HEK293 (cell line): ENCODE measurements at regions not wholly inside any gene's neighbourhood (a gene's known extent, or its start where the extent isn't known, plus 50 kb on each side); places are given as distances from the start of the nearest gene placed in this dataset.
"Not testable (repeated sequence)": the region's sequence is repeated elsewhere in the genome, so short reads cannot be mapped to it uniquely, and the experiment has no call there.

Source experiments
- CTCF ChIA-PET: fragments of 350-600 bp; formaldehyde crosslinking; extraction: SDS; loops from one replicate; lab custom pipeline; 2021; ENCODE audit warnings: antibody characterized with exemption; lab: Yijun Ruan, JAX
- POLR2A ChIA-PET: fragments of 300-600 bp; formaldehyde crosslinking; extraction: SDS; loops from one replicate; lab custom pipeline; 2020; ENCODE audit warnings: antibody characterized with exemption, inconsistent platforms; lab: Yijun Ruan, JAX
- H3K27ac ChIP-seq: fragments of 200-500 bp; sonication (Bioruptor generic); 2 replicates; pipeline ENCODE4 v1.5.1; 2014; ENCODE audit warnings: low read depth, low read length, control low read depth, inconsistent platforms; ENCODE audit errors: extremely low read depth
- H3K36me3 ChIP-seq, 2 experiments: fragments of 200-500 bp in 1 of 2; sonication (Bioruptor generic) in 1 of 2; 1 replicate in 1 of 2; 2 replicates in 1 of 2; pipeline ENCODE4 v1.5.1; 2014 to 2017; ENCODE audit warnings: inconsistent platforms in 2 of 2, low read length in 2 of 2; ENCODE audit not compliant: control insufficient read depth in 2 of 2, insufficient read depth in 1 of 2
- H3K4me1 ChIP-seq: fragments of 200-500 bp; sonication (Bioruptor generic); 2 replicates; pipeline ENCODE4 v1.5.1; 2014; ENCODE audit warnings: mild to moderate bottlenecking, low read length, inconsistent platforms; ENCODE audit not compliant: control insufficient read depth, insufficient read depth
- H3K4me3 ChIP-seq: 2 replicates; pipeline ENCODE4 v1.5.1; 2011; ENCODE audit warnings: low read depth, mild to moderate bottlenecking, control low read depth, low read length, moderate library complexity
- H3K9me3 ChIP-seq: fragments of 200-500 bp; sonication (Bioruptor generic); 2 replicates; pipeline ENCODE4 v1.5.1; 2014; ENCODE audit warnings: low read depth, low read length, inconsistent platforms; ENCODE audit not compliant: control insufficient read depth, insufficient read depth
- GFI1B ChIP-seq: fragments of 450-650 bp; formaldehyde crosslinking; IDR thresholded peaks from 2 replicates; pipeline ENCODE4 v1.5.1; 2016; ENCODE audit warnings: missing biosample characterization, missing genetic modification characterization
- HIC1 ChIP-seq: fragments of 450-650 bp; formaldehyde crosslinking; IDR thresholded peaks from 2 replicates; pipeline ENCODE4 v1.5.1; 2016; ENCODE audit warnings: missing biosample characterization, missing genetic modification characterization
- ZBTB17 ChIP-seq: fragments of 450-650 bp; formaldehyde crosslinking; IDR thresholded peaks from 2 replicates; pipeline ENCODE4 v1.5.1; 2016; ENCODE audit warnings: missing biosample characterization, missing genetic modification characterization
- ZNF114 ChIP-seq: fragments of 450-650 bp; formaldehyde crosslinking; IDR thresholded peaks from 2 replicates; pipeline ENCODE4 v1.5.0; 2017; ENCODE audit warnings: missing biosample characterization, missing genetic modification characterization
- ZNF24 ChIP-seq: fragments of 450-650 bp; formaldehyde crosslinking; IDR thresholded peaks from 2 replicates; pipeline ENCODE4 v1.5.1; 2016; ENCODE audit warnings: missing biosample characterization, missing genetic modification characterization
- ZNF341 ChIP-seq: fragments of 450-650 bp; formaldehyde crosslinking; IDR thresholded peaks from 2 replicates; pipeline ENCODE4; 2016; ENCODE audit warnings: low read depth, missing biosample characterization, missing genetic modification characterization
- ZNF488 ChIP-seq: fragments of 450-650 bp; formaldehyde crosslinking; IDR thresholded peaks from 2 replicates; pipeline ENCODE4 v1.5.1; 2016; ENCODE audit warnings: missing biosample characterization, missing genetic modification characterization
- ZNF529 ChIP-seq: fragments of 450-650 bp; formaldehyde crosslinking; IDR thresholded peaks from 2 replicates; pipeline ENCODE4 v1.5.1; 2017; ENCODE audit warnings: missing genetic modification characterization, missing biosample characterization; ENCODE audit not compliant: insufficient replicate concordance
- ZNF544 ChIP-seq: fragments of 450-650 bp; formaldehyde crosslinking; IDR thresholded peaks from 2 replicates; pipeline ENCODE4 v1.5.0; 2017; ENCODE audit warnings: missing biosample characterization, missing genetic modification characterization
- ZNF560 ChIP-seq: fragments of 450-650 bp; formaldehyde crosslinking; IDR thresholded peaks from 2 replicates; pipeline ENCODE4 v1.5.1; 2017; ENCODE audit warnings: missing biosample characterization, missing genetic modification characterization, borderline replicate concordance
- ZNF561 ChIP-seq: fragments of 450-650 bp; IDR thresholded peaks from 2 replicates; pipeline ENCODE4 v1.5.1; 2018; ENCODE audit warnings: missing biosample characterization, missing genetic modification characterization, borderline replicate concordance
- ZNF664 ChIP-seq: fragments of 450-650 bp; formaldehyde crosslinking; IDR thresholded peaks from 2 replicates; pipeline ENCODE4 v1.5.1; 2016; ENCODE audit warnings: missing biosample characterization, missing genetic modification characterization
- ZNF677 ChIP-seq: fragments of 450-650 bp; IDR thresholded peaks from 2 replicates; pipeline ENCODE4 v1.5.0; 2018; ENCODE audit warnings: missing biosample characterization, mild to moderate bottlenecking, missing genetic modification characterization, moderate library complexity
- ZNF791 ChIP-seq: fragments of 450-650 bp; formaldehyde crosslinking; IDR thresholded peaks from 2 replicates; pipeline ENCODE4 v1.5.1; 2016; ENCODE audit warnings: missing biosample characterization, missing genetic modification characterization
- ZSCAN30 ChIP-seq: fragments of 450-650 bp; IDR thresholded peaks from 2 replicates; pipeline ENCODE4 v1.5.1; 2018; ENCODE audit warnings: missing biosample characterization, mild to moderate bottlenecking, missing genetic modification characterization, moderate library complexity

GRCh38 chr1:70745199-70745598 lies 302.4 kb downstream of the PTGER3 start:
- no peak for TF ChIP-seq ZNF544 (tag by site-specific recombination)
- TF ChIP-seq ZNF677 (tag by site-specific recombination) = no peak
- TF ChIP-seq HIC1 (tag by site-specific recombination) = no peak
- TF ChIP-seq ZNF529 (tag by site-specific recombination) = no peak
- TF ChIP-seq ZNF341 (tag by site-specific recombination) = no peak
- TF ChIP-seq ZNF488 = no peak
- no peak for TF ChIP-seq ZBTB17
- TF ChIP-seq ZNF791 (tag by site-specific recombination) = no peak
- no peak for TF ChIP-seq GFI1B (tag by site-specific recombination)
- TF ChIP-seq ZNF114 = no peak
- no peak for TF ChIP-seq ZSCAN30
- TF ChIP-seq ZNF24 (tag by site-specific recombination) = no peak
- no peak for TF ChIP-seq ZNF560 (tag by site-specific recombination)
- no peak for TF ChIP-seq ZNF561 (tag by site-specific recombination)
- TF ChIP-seq ZNF664 = no peak
- CTCF ChIA-PET = interaction anchor here (0.6 to 0.7 kb wide), 2 partner anchors 14 to 832 kb away, joined by 3 read pairs; no protein-coding TSS in a partner anchor
- H3K27ac ChIP-seq = no peak overlapping the region

GRCh38 chr1:70746062-70746461 lies 301.6 kb downstream of the PTGER3 start:
- CTCF ChIA-PET = interaction anchor here (0.6 kb wide), 1 partner anchor 831 kb away, joined by 3 read pairs; no protein-coding TSS in a partner anchor
- POLR2A ChIA-PET = not testable (repeated sequence)

More at GRCh38 chr1:70745199-70745598, 302.4 kb downstream of the PTGER3 start:
- no peaks in the 10 kb centered on the region for H3K9me3 ChIP-seq
- no peak overlapping the region for H3K4me3 ChIP-seq
- POLR2A ChIA-PET = no interaction called here
- no peaks in the 10 kb centered on the region for H3K36me3 ChIP-seq
- H3K4me1 ChIP-seq = no peaks in the 10 kb centered on the region

GRCh38 chr1:70747123-70747522 lies 300.5 kb downstream of the PTGER3 start:
- H3K27ac ChIP-seq, H3K9me3 ChIP-seq, POLR2A ChIA-PET, H3K36me3 ChIP-seq, H3K4me1 ChIP-seq, H3K4me3 ChIP-seq: not testable (repeated sequence)
- CTCF ChIA-PET = interaction anchor here (0.7 kb wide), 1 partner anchor 58 kb away, joined by 4 read pairs; no protein-coding TSS in a partner anchor

More at GRCh38 chr1:70746062-70746461, 301.6 kb downstream of the PTGER3 start:
- not testable (repeated sequence) for H3K9me3 ChIP-seq, H3K4me3 ChIP-seq, H3K27ac ChIP-seq, H3K36me3 ChIP-seq, H3K4me1 ChIP-seq

GRCh38 chr1:70751676-70752287 lies 295.8 kb downstream of the PTGER3 start:
- H3K27ac ChIP-seq, CTCF ChIA-PET, H3K9me3 ChIP-seq, H3K4me3 ChIP-seq, POLR2A ChIA-PET, H3K4me1 ChIP-seq, H3K36me3 ChIP-seq: not testable (repeated sequence)
